AG09309 (cell line): ENCODE measurements at regions not wholly inside any gene's neighbourhood (a gene's known extent, or its start where the extent isn't known, plus 50 kb on each side); places are given as distances from the start of the nearest gene placed in this dataset.

Experiments used
- DNase-seq: peaks from one replicate; pipeline ENCODE4 v3.0.0-alpha.2; 2010; ENCODE audit warnings: low read depth
- H3K4me3 ChIP-seq: 2 replicates; pipeline ENCODE4 v1.5.1; 2011; ENCODE audit warnings: mild to moderate bottlenecking, low read depth, low read length, moderate library complexity; ENCODE audit not compliant: control insufficient read depth
- CTCF ChIP-seq: IDR thresholded peaks from 2 replicates; pipeline ENCODE4 v1.5.1; 2011; ENCODE audit warnings: mild to moderate bottlenecking, low read depth, low read length, inconsistent platforms; ENCODE audit not compliant: insufficient read depth, control insufficient read depth; ENCODE audit errors: missing control alignments

- no peak overlapping the region for H3K4me3 ChIP-seq
- TF ChIP-seq CTCF = no peak
- no peak for DNase-seq
Measured at GRCh38 chr2:45242161-45242741, 233.0 kb upstream of the SIX2 start.

- DNase-seq = peak; percentile 84
- no peak overlapping the region for H3K4me3 ChIP-seq
- TF ChIP-seq CTCF = no peak
Measured at GRCh38 chr2:45241061-45241561, 231.9 kb upstream of the SIX2 start.

GRCh38 chr2:45237850-45238542 is 228.7 kb upstream of the SIX2 start:
- peak; percentile 96 for DNase-seq
- H3K4me3 ChIP-seq = no peak overlapping the region
- TF ChIP-seq CTCF = peak; percentile 45

GRCh38 chr2:45237128-45237527 is 227.9 kb upstream of the SIX2 start:
- DNase-seq = no peak
- H3K4me3 ChIP-seq = no peak overlapping the region
- TF ChIP-seq CTCF = no peak

- no peak overlapping the region for H3K4me3 ChIP-seq
- TF ChIP-seq CTCF = no peak
- no peak for DNase-seq
Measured at GRCh38 chr2:45236268-45236667, 227.0 kb upstream of the SIX2 start.

- DNase-seq = no peak
- TF ChIP-seq CTCF = no peak
- H3K4me3 ChIP-seq = no peak overlapping the region
Measured at GRCh38 chr2:45233301-45233700, 224.0 kb upstream of the SIX2 start.
